ENCODE measurements at regions not wholly inside any gene's neighbourhood (a gene's known extent, or its start where the extent isn't known, plus 50 kb on each side); places are given as distances from the start of the nearest gene placed in this dataset.

DNA sequence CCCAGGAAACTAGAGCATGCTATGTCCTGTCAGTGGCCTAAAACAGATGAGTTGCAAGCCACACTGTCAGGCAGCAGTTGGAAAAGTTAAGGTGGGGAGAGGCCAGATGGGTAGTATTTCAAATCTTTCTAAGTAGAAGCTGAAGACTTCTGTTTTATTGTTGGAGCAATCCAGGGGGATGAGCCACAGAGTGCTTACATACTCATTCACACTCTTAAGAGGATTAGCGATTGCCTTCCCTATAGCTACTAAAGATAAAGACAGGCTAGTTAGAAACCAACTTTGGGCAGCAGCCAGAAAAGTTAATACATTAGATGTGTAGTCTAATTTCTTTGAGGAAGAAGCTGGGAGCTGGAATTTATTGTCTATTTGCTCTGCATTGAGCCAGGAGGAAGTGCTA lies 61.7 kb upstream of the ELAVL2 start:
- Histone ChIP-seq H2AFZ (ENCODE audit: low read depth, low read length) (no peak overlapping the region), H3K4me2 (ENCODE audit: low read length) (no peak overlapping the region), H3K27ac (ENCODE audit: low read length) (no peak overlapping the region), H3K27me3 (ENCODE audit: low read depth, low read length) (no peaks in the 10 kb centered on the region), H3K79me2 (ENCODE audit: low read length) (no peaks in the 10 kb centered on the region), H3K4me3 (ENCODE audit: low read length) (no peak overlapping the region), H3K36me3 (replicated peaks; ENCODE audit: low read depth, low read length) (no peaks in the 10 kb centered on the region), H4K20me1 (ENCODE audit: insufficient read depth, low read length) (no peaks in the 10 kb centered on the region), H3K4me1 (ENCODE audit: low read length) (no peaks in the 10 kb centered on the region), H3K9me3 (ENCODE audit: insufficient read depth, low read length) (peaks cover 5% of the 10 kb centered on the region; the same call in 1 of the 2 replicates), H3K9ac (ENCODE audit: low read length) (no peak overlapping the region)
- TF ChIP-seq, protein P1, sequence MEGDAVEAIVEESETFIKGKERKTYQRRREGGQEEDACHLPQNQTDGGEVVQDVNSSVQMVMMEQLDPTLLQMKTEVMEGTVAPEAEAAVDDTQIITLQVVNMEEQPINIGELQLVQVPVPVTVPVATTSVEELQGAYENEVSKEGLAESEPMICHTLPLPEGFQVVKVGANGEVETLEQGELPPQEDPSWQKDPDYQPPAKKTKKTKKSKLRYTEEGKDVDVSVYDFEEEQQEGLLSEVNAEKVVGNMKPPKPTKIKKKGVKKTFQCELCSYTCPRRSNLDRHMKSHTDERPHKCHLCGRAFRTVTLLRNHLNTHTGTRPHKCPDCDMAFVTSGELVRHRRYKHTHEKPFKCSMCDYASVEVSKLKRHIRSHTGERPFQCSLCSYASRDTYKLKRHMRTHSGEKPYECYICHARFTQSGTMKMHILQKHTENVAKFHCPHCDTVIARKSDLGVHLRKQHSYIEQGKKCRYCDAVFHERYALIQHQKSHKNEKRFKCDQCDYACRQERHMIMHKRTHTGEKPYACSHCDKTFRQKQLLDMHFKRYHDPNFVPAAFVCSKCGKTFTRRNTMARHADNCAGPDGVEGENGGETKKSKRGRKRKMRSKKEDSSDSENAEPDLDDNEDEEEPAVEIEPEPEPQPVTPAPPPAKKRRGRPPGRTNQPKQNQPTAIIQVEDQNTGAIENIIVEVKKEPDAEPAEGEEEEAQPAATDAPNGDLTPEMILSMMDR (IDR thresholded peaks at IDR 0.05; ENCODE audit: low read depth, low read length), result no peak
- no peak for TF ChIP-seq EZH2phosphoT487 (IDR thresholded peaks at IDR 0.05; ENCODE audit: low read depth)
